ENCODE measurements at regions not wholly inside any gene's neighbourhood (a gene's known extent, or its start where the extent isn't known, plus 50 kb on each side); places are given as distances from the start of the nearest gene placed in this dataset.
A peak's percentile ranks its signal among the peaks of the same experiment; 100 is the strongest.

DNA sequence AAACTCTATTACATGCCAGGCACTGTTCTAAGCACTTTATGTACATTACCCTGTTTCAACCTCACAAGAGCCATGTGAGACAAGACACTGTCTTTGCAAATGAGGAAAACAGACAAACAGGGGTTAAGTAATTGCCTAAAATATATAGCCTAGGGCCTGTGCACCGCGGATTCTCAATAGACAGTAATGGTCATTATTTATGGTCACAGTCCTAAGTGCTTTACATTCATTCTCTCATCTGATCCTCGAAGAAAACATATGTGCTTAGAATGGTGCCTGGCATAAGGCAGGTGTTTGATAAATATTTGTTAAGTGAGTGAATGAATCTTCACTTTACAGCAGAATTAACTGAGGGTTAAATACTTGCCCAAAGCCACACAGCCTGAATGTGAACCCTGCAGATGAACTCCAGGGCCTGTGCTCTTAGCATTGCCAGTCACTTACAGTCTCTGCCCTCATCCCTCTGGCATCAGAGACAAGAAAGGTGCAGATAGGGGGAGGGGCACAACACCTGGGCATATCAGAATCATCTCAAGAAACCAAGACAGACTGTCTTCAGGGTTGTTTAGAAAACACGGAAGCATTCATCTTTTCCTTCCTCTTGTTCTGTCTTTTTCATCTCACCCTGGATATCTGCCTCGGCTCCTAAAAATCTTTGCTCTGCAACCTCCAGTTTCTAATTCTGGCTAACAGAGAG is 92.8 kb upstream of the SASH1 start:
- in situ Hi-C loops (cut with MboI; ENCODE audit: low pct_unique_long_range_greater_than_20kb, low sequenced_read_pairs, unreplicated experiment): no loop called here
- TF ChIP-seq, protein P1, sequence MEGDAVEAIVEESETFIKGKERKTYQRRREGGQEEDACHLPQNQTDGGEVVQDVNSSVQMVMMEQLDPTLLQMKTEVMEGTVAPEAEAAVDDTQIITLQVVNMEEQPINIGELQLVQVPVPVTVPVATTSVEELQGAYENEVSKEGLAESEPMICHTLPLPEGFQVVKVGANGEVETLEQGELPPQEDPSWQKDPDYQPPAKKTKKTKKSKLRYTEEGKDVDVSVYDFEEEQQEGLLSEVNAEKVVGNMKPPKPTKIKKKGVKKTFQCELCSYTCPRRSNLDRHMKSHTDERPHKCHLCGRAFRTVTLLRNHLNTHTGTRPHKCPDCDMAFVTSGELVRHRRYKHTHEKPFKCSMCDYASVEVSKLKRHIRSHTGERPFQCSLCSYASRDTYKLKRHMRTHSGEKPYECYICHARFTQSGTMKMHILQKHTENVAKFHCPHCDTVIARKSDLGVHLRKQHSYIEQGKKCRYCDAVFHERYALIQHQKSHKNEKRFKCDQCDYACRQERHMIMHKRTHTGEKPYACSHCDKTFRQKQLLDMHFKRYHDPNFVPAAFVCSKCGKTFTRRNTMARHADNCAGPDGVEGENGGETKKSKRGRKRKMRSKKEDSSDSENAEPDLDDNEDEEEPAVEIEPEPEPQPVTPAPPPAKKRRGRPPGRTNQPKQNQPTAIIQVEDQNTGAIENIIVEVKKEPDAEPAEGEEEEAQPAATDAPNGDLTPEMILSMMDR (IDR thresholded peaks at IDR 0.05; ENCODE audit: extremely low read depth, insufficient read depth, missing control alignments): no peak
- DNase-seq (ENCODE audit: low spot score): no peak

DNA sequence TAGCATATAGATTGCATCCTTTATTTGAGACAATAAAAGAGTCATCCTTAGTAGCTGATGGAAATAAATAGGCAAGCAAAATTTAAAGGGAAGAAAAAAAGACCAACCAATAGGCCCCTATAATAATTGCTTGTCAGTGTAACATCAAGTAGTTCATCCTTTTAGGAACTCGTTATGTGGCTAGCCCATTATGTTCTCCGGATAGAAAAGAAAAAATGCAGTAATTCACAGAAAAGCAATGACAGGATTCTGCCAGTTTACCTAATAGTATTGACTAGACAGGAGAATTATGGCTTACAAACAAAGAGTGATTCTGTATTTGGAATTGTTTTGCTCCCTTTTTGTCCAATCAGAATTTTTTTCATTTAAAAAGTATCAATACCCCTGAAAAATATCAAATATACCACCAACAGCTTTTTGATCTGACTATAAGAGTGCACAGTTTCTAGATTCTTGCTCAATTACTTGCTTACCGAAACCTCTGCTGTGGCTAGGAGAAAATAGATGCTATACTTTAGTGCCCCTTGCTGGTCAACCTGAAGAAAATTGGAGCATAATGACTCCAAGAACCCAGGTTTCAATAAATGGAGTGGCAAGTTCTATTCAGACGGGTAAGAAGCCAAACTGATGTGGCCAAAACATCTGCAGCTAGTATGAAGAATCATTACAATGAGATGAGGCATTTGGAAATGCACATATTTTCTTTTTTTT is 91.5 kb upstream of the SASH1 start:
- in situ Hi-C loops (cut with MboI; ENCODE audit: low pct_unique_long_range_greater_than_20kb, low sequenced_read_pairs, unreplicated experiment): no loop called here
- no peak for DNase-seq (ENCODE audit: low spot score)
- TF ChIP-seq, protein P1 (IDR thresholded peaks at IDR 0.05; ENCODE audit: extremely low read depth, insufficient read depth, missing control alignments): peak; percentile 27

DNA sequence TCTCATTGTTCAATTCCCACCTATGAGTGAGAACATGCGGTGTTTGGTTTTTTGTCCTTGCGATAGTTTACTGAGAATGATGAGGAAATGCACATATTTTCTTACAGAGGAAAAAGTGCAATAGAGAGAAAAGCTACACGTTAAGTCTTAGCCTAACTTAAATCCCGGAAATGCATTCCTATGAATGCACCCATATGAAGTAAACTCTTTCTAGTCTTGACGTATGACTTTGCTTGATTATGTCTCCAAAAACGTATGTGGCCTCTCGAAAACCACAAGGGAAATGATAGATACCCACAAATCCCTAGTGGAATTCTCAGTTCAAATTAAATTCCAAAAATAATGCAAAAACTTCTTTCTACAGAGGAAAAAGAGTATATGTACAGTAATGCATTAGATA is 90.7 kb upstream of the SASH1 start:
- TF ChIP-seq, protein P1 (IDR thresholded peaks at IDR 0.05; ENCODE audit: extremely low read depth, insufficient read depth, missing control alignments): no peak
- DNase-seq (ENCODE audit: low spot score): no peak
- in situ Hi-C loops (cut with MboI; ENCODE audit: low pct_unique_long_range_greater_than_20kb, low sequenced_read_pairs, unreplicated experiment): no loop called here

DNA sequence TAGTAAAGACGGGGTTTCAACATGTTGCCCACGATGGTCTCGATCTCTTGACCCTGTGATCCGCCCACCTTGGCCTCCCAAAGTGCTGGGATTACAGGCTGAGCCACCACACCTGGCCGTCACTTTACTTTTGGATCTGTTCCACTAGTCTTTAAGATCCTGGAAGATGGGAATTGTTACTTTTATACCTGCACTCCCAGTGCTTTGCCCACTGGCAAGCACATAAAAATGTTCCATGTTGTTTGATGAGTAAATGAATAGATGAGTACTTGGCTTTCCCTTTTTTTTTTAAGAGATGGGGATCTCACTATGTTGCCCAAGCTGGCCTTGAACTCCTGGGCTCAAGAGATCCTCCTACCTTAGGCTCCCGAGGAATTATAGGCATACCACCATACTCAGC is 84.8 kb upstream of the SASH1 start:
- TF ChIP-seq, protein P1 (IDR thresholded peaks at IDR 0.05; ENCODE audit: extremely low read depth, insufficient read depth, missing control alignments): no peak
- no peak for DNase-seq (ENCODE audit: low spot score)
- in situ Hi-C loops (cut with MboI; ENCODE audit: low pct_unique_long_range_greater_than_20kb, low sequenced_read_pairs, unreplicated experiment): no loop called here

DNA sequence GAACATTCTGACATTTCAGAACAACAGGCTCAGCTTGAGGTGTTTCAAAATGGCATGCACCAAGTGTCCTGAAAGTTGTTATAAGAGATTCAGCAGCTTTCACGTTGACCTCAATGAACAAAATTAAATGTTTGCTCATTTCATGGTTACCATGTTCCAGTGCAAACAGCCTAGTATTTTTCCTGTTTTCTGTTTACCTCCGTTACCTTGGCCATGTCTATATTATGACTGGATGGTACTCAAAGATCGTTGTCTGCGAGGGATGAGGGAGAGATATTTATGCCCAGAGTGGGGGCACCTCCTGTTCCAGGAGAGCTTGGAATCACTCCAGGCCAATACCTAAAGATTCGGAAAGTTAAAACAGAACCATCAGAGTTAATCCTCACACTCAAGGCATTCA is 83.8 kb upstream of the SASH1 start:
- in situ Hi-C loops (cut with MboI; ENCODE audit: low pct_unique_long_range_greater_than_20kb, low sequenced_read_pairs, unreplicated experiment): no loop called here
- DNase-seq (ENCODE audit: low spot score): no peak
- TF ChIP-seq, protein P1 (IDR thresholded peaks at IDR 0.05; ENCODE audit: extremely low read depth, insufficient read depth, missing control alignments): no peak

DNA sequence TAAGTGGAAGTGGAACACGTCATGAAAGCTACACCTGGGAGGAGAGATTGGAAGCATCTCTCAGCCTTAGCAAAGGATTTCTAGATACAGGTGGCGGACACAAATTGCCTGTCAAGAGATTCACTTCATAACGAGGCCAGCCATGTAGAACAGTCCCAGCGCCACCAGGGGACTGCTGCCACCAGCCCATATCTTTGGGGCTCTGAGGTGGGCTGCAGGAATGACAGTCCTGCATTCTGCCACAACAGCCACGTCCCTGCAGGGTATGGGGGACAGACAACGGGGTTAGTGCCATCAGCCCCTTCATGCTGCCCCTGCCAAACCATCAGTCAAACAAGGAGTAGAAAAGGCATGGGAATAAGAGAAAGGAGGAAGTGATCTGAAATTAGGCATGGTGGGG is 81.2 kb upstream of the SASH1 start:
- no peak for DNase-seq (ENCODE audit: low spot score)
- in situ Hi-C loops (cut with MboI; ENCODE audit: low pct_unique_long_range_greater_than_20kb, low sequenced_read_pairs, unreplicated experiment): no loop called here
- TF ChIP-seq, protein P1 (IDR thresholded peaks at IDR 0.05; ENCODE audit: extremely low read depth, insufficient read depth, missing control alignments): no peak
